ENCODE measurements at regions not wholly inside any gene's neighbourhood (a gene's known extent, or its start where the extent isn't known, plus 50 kb on each side); places are given as distances from the start of the nearest gene placed in this dataset.

DNA sequence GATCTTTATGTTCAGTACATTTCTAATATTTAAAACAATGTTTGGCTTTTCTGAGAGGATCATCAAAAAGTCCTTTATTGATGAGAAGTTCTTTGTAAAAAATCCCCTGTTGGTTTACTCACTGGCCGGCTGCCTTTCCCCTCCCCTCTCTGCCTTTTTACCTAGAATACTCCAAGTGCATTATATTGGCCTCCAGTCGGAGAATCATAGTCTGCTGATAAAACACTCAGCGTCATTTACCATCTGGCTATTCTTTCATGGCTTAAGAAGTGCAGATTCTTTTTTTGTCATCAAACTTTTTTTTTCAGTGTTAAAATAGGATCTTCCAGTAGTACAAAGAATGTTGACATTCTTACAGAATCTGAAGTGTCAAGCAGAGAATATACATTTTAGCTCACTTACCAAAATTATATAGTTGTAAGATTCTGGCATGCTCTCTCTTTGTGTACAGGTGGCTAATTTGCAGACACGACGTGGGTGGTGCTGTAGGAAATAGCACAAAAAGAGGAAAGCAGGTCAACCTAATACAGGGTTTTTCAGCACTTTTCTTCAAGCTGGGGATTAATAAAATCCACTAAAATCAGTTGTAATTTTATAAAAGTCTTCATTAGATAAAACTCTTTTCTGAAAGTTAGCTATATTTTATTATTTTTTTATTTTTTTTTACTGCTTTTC lies 731.8 kb downstream of the KCTD8 start (continued):
- TF ChIP-seq, protein P1, sequence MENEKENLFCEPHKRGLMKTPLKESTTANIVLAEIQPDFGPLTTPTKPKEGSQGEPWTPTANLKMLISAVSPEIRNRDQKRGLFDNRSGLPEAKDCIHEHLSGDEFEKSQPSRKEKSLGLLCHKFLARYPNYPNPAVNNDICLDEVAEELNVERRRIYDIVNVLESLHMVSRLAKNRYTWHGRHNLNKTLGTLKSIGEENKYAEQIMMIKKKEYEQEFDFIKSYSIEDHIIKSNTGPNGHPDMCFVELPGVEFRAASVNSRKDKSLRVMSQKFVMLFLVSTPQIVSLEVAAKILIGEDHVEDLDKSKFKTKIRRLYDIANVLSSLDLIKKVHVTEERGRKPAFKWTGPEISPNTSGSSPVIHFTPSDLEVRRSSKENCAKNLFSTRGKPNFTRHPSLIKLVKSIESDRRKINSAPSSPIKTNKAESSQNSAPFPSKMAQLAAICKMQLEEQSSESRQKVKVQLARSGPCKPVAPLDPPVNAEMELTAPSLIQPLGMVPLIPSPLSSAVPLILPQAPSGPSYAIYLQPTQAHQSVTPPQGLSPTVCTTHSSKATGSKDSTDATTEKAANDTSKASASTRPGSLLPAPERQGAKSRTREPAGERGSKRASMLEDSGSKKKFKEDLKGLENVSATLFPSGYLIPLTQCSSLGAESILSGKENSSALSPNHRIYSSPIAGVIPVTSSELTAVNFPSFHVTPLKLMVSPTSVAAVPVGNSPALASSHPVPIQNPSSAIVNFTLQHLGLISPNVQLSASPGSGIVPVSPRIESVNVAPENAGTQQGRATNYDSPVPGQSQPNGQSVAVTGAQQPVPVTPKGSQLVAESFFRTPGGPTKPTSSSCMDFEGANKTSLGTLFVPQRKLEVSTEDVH (IDR thresholded peaks at IDR 0.05; ENCODE audit: low read depth, partially characterized antibody) = no peak
- no peak for TF ChIP-seq KDM1A (IDR thresholded peaks at IDR 0.05)
- TF ChIP-seq, protein P2, sequence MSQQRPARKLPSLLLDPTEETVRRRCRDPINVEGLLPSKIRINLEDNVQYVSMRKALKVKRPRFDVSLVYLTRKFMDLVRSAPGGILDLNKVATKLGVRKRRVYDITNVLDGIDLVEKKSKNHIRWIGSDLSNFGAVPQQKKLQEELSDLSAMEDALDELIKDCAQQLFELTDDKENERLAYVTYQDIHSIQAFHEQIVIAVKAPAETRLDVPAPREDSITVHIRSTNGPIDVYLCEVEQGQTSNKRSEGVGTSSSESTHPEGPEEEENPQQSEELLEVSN (IDR thresholded peaks at IDR 0.05; ENCODE audit: borderline replicate concordance in 1 of 2, extremely low read depth in 1 of 2, insufficient read depth in 1 of 2, insufficient read length in 1 of 2, low read depth in 1 of 2, low read length in 1 of 2, poor library complexity in 1 of 2, severe bottlenecking in 1 of 2) = no peak
- TF ChIP-seq, protein P3, sequence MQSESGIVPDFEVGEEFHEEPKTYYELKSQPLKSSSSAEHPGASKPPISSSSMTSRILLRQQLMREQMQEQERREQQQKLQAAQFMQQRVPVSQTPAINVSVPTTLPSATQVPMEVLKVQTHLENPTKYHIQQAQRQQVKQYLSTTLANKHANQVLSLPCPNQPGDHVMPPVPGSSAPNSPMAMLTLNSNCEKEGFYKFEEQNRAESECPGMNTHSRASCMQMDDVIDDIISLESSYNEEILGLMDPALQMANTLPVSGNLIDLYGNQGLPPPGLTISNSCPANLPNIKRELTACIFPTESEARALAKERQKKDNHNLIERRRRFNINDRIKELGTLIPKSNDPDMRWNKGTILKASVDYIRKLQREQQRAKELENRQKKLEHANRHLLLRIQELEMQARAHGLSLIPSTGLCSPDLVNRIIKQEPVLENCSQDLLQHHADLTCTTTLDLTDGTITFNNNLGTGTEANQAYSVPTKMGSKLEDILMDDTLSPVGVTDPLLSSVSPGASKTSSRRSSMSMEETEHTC (IDR thresholded peaks at IDR 0.05) = no peak
- no peak for TF ChIP-seq NELFE (IDR thresholded peaks at IDR 0.05; ENCODE audit: insufficient read depth, insufficient read length)
- TF ChIP-seq CBX8 (IDR thresholded peaks at IDR 0.05; ENCODE audit: borderline replicate concordance, extremely low read depth, low read depth, low read length, poor library complexity, severe bottlenecking) = no peak
- TF ChIP-seq ADNP (tag; IDR thresholded peaks at IDR 0.05) = no peak
- TF ChIP-seq SMC3 (conservative IDR thresholded peaks at IDR 0.05; ENCODE audit: insufficient read depth, low read depth, low read length) = no peak
- TF ChIP-seq TAF7 (tag; IDR thresholded peaks at IDR 0.05) = no peak
- TF ChIP-seq, protein P4, sequence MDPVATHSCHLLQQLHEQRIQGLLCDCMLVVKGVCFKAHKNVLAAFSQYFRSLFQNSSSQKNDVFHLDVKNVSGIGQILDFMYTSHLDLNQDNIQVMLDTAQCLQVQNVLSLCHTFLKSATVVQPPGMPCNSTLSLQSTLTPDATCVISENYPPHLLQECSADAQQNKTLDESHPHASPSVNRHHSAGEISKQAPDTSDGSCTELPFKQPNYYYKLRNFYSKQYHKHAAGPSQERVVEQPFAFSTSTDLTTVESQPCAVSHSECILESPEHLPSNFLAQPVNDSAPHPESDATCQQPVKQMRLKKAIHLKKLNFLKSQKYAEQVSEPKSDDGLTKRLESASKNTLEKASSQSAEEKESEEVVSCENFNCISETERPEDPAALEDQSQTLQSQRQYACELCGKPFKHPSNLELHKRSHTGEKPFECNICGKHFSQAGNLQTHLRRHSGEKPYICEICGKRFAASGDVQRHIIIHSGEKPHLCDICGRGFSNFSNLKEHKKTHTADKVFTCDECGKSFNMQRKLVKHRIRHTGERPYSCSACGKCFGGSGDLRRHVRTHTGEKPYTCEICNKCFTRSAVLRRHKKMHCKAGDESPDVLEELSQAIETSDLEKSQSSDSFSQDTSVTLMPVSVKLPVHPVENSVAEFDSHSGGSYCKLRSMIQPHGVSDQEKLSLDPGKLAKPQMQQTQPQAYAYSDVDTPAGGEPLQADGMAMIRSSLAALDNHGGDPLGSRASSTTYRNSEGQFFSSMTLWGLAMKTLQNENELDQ (CRISPR knock-in tag; IDR thresholded peaks at IDR 0.05; ENCODE audit: borderline replicate concordance) = no peak
